ENCODE measurements at regions not wholly inside any gene's neighbourhood (a gene's known extent, or its start where the extent isn't known, plus 50 kb on each side); places are given as distances from the start of the nearest gene placed in this dataset.

DNA sequence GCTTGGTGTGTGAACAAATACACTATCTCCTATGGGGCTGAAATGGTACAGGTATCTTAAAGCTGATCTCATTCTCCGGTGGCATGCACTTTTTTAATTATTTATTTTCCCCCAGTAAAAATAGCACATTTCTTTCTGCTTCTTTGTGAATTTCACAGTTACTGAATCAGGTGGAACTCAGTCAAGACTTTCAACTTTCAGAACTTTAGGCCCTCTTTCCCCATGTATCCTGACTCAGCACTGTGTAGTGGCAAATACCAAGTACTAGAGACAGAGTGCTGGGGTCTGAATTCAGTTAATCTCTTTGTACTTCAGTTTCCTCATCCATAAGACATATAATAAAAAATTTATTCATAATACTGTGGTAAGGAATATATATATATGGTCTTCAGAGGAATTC lies 223.9 kb downstream of the CSNK2A3 start (continued):
- TF ChIP-seq, protein P1, sequence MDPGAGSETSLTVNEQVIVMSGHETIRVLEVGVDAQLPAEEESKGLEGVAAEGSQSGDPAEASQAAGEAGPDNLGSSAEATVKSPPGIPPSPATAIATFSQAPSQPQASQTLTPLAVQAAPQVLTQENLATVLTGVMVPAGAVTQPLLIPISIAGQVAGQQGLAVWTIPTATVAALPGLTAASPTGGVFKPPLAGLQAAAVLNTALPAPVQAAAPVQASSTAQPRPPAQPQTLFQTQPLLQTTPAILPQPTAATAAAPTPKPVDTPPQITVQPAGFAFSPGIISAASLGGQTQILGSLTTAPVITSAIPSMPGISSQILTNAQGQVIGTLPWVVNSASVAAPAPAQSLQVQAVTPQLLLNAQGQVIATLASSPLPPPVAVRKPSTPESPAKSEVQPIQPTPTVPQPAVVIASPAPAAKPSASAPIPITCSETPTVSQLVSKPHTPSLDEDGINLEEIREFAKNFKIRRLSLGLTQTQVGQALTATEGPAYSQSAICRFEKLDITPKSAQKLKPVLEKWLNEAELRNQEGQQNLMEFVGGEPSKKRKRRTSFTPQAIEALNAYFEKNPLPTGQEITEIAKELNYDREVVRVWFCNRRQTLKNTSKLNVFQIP (CRISPR knock-in tag; IDR thresholded peaks at IDR 0.05; ENCODE audit: borderline replicate concordance, low read depth), result no peak
- TF ChIP-seq CSDC2 (CRISPR knock-in tag; IDR thresholded peaks at IDR 0.05), result no peak

DNA sequence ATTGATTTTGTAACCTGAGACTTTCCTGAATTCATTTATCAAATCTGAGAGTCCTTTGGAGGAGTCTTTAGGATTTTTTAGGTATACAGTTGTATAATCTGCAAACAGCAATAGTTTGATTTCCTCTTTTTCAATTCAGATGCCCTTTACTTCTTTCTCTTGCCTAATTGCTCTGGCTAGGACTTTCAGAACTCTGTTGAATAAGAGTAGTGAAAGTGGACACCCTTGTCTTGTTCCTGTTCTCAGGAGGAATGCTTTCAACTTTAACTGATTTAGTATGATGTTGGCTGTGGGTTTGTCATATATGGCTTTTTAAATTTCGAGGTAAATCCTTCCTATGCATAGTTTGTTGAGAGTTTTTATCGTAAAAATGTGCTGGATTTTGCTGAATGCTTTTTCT lies 227.4 kb downstream of the CSNK2A3 start:
- no peak for ATAC-seq
- no peak for TF ChIP-seq SNAI2 (CRISPR knock-in tag; IDR thresholded peaks at IDR 0.05)
- TF ChIP-seq, protein P2, sequence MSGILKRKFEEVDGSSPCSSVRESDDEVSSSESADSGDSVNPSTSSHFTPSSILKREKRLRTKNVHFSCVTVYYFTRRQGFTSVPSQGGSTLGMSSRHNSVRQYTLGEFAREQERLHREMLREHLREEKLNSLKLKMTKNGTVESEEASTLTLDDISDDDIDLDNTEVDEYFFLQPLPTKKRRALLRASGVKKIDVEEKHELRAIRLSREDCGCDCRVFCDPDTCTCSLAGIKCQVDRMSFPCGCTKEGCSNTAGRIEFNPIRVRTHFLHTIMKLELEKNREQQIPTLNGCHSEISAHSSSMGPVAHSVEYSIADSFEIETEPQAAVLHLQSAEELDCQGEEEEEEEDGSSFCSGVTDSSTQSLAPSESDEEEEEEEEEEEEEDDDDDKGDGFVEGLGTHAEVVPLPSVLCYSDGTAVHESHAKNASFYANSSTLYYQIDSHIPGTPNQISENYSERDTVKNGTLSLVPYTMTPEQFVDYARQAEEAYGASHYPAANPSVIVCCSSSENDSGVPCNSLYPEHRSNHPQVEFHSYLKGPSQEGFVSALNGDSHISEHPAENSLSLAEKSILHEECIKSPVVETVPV (CRISPR knock-in tag; IDR thresholded peaks at IDR 0.05), result no peak
- TF ChIP-seq OSR1 (CRISPR knock-in tag; IDR thresholded peaks at IDR 0.05), result no peak
- no peak for TF ChIP-seq CSDC2 (CRISPR knock-in tag; IDR thresholded peaks at IDR 0.05)
- no peak for TF ChIP-seq ISL1 (CRISPR knock-in tag; IDR thresholded peaks at IDR 0.05)
- no peak for TF ChIP-seq ZNF70 (CRISPR knock-in tag; IDR thresholded peaks at IDR 0.05)
- no peak for TF ChIP-seq TCF4 (CRISPR knock-in tag; IDR thresholded peaks at IDR 0.05; ENCODE audit: borderline replicate concordance)
- TF ChIP-seq GLIS3 (CRISPR knock-in tag; IDR thresholded peaks at IDR 0.05), result no peak
- no peak for TF ChIP-seq PPARA (CRISPR knock-in tag; IDR thresholded peaks at IDR 0.05; ENCODE audit: borderline replicate concordance)
- TF ChIP-seq ZFP30 (CRISPR knock-in tag; IDR thresholded peaks at IDR 0.05), result no peak
- no peak for TF ChIP-seq RARB (CRISPR knock-in tag; IDR thresholded peaks at IDR 0.05)
- TF ChIP-seq ARNTL (CRISPR knock-in tag; IDR thresholded peaks at IDR 0.05; ENCODE audit: borderline replicate concordance, low read depth), result no peak
- no peak for TF ChIP-seq ZNF8 (CRISPR knock-in tag; IDR thresholded peaks at IDR 0.05)
- no peak for TF ChIP-seq ZNF565 (CRISPR knock-in tag; conservative IDR thresholded peaks at IDR 0.05; ENCODE audit: low read depth)
- no peak for TF ChIP-seq ZC3H10 (CRISPR knock-in tag; IDR thresholded peaks at IDR 0.05)
- TF ChIP-seq ZFP3 (CRISPR knock-in tag; IDR thresholded peaks at IDR 0.05), result no peak
- TF ChIP-seq, protein P3, sequence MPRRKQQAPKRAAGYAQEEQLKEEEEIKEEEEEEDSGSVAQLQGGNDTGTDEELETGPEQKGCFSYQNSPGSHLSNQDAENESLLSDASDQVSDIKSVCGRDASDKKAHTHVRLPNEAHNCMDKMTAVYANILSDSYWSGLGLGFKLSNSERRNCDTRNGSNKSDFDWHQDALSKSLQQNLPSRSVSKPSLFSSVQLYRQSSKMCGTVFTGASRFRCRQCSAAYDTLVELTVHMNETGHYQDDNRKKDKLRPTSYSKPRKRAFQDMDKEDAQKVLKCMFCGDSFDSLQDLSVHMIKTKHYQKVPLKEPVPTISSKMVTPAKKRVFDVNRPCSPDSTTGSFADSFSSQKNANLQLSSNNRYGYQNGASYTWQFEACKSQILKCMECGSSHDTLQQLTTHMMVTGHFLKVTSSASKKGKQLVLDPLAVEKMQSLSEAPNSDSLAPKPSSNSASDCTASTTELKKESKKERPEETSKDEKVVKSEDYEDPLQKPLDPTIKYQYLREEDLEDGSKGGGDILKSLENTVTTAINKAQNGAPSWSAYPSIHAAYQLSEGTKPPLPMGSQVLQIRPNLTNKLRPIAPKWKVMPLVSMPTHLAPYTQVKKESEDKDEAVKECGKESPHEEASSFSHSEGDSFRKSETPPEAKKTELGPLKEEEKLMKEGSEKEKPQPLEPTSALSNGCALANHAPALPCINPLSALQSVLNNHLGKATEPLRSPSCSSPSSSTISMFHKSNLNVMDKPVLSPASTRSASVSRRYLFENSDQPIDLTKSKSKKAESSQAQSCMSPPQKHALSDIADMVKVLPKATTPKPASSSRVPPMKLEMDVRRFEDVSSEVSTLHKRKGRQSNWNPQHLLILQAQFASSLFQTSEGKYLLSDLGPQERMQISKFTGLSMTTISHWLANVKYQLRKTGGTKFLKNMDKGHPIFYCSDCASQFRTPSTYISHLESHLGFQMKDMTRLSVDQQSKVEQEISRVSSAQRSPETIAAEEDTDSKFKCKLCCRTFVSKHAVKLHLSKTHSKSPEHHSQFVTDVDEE (CRISPR knock-in tag; IDR thresholded peaks at IDR 0.05), result no peak
- no peak for TF ChIP-seq ESRRG (CRISPR knock-in tag; IDR thresholded peaks at IDR 0.05)
- TF ChIP-seq, protein P1 (CRISPR knock-in tag; IDR thresholded peaks at IDR 0.05; ENCODE audit: borderline replicate concordance, low read depth), result no peak

DNA sequence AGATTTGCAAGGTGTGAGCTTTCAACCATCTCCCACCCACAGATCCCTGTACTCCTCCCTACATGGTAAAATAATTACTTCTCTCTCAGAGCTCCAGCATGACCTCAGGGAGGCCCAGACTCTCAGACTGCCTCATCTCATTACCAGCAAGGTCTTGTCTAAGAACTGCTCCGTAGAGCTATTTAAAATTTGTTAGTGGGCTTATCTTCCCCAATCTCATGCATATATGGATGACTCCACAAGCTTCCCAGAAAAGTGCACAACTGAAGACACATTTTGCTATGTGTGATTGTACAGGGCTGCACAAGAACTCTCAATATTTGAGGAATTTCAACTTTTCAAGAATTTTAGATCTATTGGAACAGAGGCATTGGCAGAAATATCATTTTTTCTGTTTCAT lies 230.3 kb downstream of the CSNK2A3 start:
- no peak for ATAC-seq
- TF ChIP-seq CSDC2 (CRISPR knock-in tag; IDR thresholded peaks at IDR 0.05) (no peak), OSR1 (CRISPR knock-in tag; IDR thresholded peaks at IDR 0.05) (no peak), ISL1 (CRISPR knock-in tag; IDR thresholded peaks at IDR 0.05) (no peak), TOX (CRISPR knock-in tag; IDR thresholded peaks at IDR 0.05; ENCODE audit: borderline replicate concordance) (no peak), BACH2 (CRISPR knock-in tag; IDR thresholded peaks at IDR 0.05; ENCODE audit: borderline replicate concordance) (no peak), ZNF8 (CRISPR knock-in tag; IDR thresholded peaks at IDR 0.05) (no peak), ZC3H10 (CRISPR knock-in tag; IDR thresholded peaks at IDR 0.05) (no peak), ZFP3 (CRISPR knock-in tag; IDR thresholded peaks at IDR 0.05) (no peak), ZNF70 (CRISPR knock-in tag; IDR thresholded peaks at IDR 0.05) (no peak), PPARA (CRISPR knock-in tag; IDR thresholded peaks at IDR 0.05; ENCODE audit: borderline replicate concordance) (no peak), ZNF565 (CRISPR knock-in tag; conservative IDR thresholded peaks at IDR 0.05; ENCODE audit: low read depth) (no peak), GLIS3 (CRISPR knock-in tag; IDR thresholded peaks at IDR 0.05) (no peak), TCF4 (CRISPR knock-in tag; IDR thresholded peaks at IDR 0.05; ENCODE audit: borderline replicate concordance) (no peak)
- TF ChIP-seq, protein P3 (CRISPR knock-in tag; IDR thresholded peaks at IDR 0.05), result no peak
- TF ChIP-seq, protein P4, sequence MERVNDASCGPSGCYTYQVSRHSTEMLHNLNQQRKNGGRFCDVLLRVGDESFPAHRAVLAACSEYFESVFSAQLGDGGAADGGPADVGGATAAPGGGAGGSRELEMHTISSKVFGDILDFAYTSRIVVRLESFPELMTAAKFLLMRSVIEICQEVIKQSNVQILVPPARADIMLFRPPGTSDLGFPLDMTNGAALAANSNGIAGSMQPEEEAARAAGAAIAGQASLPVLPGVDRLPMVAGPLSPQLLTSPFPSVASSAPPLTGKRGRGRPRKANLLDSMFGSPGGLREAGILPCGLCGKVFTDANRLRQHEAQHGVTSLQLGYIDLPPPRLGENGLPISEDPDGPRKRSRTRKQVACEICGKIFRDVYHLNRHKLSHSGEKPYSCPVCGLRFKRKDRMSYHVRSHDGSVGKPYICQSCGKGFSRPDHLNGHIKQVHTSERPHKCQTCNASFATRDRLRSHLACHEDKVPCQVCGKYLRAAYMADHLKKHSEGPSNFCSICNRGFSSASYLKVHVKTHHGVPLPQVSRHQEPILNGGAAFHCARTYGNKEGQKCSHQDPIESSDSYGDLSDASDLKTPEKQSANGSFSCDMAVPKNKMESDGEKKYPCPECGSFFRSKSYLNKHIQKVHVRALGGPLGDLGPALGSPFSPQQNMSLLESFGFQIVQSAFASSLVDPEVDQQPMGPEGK (CRISPR knock-in tag; IDR thresholded peaks at IDR 0.05; ENCODE audit: borderline replicate concordance), result no peak
- TF ChIP-seq, protein P1 (CRISPR knock-in tag; IDR thresholded peaks at IDR 0.05; ENCODE audit: borderline replicate concordance, low read depth), result no peak

All from SK-N-SH treated with all-trans-retinoic acid at 6 μM for 48 hours (cell line).